ENCODE measurements at regions not wholly inside any gene's neighbourhood (a gene's known extent, or its start where the extent isn't known, plus 50 kb on each side); places are given as distances from the start of the nearest gene placed in this dataset.

DNA sequence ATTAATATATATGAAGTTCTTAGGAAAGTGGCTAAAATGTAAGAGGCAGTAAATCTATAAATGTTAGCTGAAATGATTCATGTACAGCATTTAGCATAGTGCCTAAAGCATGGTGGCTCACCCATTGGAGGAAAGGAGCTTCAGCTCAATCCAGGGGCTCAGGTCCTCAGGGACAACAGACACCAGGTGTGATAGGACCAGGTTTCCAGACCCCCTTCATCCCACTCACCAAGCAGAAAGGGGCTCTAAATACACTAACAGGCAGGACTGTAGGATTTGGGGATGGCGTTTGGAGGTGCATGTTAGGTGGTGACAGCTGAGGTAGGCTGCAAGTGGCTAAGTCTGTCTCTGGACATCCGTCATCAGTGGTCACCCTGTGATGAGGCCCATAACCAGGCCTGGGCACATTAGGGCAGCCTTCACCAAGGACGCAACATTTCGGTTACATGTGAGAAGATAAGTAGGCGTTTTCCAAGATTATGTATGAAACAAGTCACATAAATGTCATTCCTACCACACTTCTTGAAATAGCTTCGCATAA lies 233.1 kb downstream of the C1orf94 start:
- DNase-seq (ENCODE audit: low read depth) = no peak

- DNase-seq (ENCODE audit: low read depth) = no peak
Observed at GRCh38 chr1:34412598-34413370, 236.1 kb downstream of the C1orf94 start.

DNA sequence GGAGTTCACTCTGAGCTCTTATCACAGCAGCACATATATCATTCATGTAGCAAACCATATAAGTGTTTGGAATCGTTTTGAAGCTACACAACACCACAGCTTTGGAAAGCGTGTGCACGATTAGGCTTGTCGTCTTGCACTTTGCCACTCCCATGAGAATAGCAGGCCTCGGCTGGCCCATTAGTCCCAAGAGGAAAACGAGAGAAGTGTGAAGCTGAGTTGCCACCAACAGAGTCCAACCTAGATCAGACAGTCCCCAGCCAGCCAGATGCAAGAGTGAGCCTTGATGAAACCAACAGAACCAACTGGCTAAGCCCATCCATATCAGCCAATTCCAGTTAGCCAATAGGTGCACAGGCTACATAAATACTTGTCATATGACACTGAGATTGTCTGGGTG lies 238.4 kb downstream of the C1orf94 start:
- no peak for DNase-seq (ENCODE audit: low read depth)

- no peak for DNase-seq (ENCODE audit: low read depth)
Observed at GRCh38 chr1:34418166-34418565, 241.5 kb downstream of the C1orf94 start.

- no peak for DNase-seq (ENCODE audit: low read depth)
Observed at GRCh38 chr1:34419663-34420136, 243.0 kb downstream of the C1orf94 start.

DNA sequence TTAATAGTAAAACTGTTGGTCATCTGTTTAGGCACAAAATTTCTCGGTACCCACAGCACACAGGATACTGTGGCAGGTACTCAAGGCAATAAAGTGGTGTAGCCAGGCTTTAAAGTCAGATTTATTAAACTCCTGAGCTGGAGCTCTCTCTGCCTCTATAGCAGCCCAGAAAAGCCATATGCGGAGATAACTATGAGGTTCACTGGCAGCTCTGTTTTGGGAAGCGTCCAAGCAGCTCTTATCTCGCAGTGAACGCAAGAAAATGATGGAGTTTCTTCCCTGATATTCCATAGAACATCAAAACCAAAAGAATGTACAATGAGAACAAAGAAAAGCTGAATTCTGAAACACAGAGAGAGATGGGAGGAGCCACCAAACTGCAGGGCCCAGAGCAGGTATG lies 248.3 kb downstream of the C1orf94 start:
- DNase-seq (ENCODE audit: low read depth) = no peak

DNA sequence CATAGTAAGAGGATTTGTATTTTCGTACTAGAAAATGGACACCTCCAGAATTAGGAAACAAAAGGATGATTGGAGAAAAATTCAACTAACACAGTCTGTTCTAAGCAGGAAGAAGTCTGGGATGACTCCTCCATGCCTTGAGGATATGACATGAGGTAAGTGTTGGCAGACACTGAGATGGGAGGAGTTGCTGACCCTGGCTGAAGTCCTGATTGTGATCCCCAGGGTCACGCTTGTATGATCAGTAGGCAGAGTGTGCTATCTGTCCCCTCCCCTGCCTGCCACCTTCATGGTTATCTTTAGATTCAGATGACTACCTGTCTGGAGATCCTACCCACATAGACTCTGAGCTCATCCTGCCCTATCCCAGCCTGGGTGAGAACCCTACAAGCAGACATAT lies 249.1 kb downstream of the C1orf94 start:
- no peak for DNase-seq (ENCODE audit: low read depth)

DNA sequence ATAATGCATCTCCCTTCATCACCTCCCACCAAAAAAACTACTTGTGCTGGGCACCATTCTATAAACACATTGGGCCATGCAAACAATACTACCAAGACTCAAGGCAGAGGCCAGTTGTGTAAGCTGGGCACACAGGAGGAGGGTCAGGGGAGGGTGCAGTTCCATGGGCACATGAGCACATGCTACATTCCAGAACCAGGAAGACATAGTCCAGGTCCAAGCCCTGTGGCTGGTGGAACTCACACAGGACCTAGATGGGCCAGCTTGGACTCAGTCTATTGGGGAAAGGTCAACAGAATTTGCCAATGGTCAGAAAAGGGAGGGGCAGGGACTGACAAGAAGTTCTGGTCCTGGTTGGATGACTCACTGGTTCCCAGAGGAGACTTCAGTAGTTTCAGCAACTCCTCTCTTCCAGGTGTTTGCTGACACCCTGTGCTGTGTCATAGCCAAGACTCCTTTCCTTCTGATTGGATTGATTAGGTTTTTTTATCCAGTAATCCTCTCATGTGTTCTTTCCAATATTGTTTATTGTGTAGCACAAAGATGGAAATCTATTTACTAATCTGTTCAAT lies 249.7 kb downstream of the C1orf94 start:
- DNase-seq (ENCODE audit: low read depth) = no peak

GRCh38 chr1:34427170-34427569 lies 250.5 kb downstream of the C1orf94 start:
- DNase-seq (ENCODE audit: low read depth) = no peak

DNA sequence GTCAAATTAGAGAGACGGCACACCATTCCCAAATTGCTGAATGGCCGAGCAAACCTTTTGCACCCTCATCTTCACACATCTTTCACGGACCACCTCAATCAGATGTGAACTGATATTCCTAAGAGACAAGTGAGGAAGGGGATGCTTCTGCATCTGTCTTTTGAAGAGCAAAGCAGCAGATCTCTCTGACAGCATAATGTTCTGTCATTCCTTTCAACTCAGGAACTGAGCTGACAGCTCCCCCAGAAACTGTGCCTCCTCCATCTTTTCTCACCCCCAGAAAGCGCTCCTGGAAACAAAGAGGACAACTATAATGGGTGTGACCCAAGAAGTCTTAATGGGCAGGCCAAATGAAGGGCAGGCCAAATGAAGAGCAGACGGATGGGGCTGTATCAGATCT lies 256.4 kb downstream of the C1orf94 start:
- DNase-seq (ENCODE audit: low read depth) = no peak

DNA sequence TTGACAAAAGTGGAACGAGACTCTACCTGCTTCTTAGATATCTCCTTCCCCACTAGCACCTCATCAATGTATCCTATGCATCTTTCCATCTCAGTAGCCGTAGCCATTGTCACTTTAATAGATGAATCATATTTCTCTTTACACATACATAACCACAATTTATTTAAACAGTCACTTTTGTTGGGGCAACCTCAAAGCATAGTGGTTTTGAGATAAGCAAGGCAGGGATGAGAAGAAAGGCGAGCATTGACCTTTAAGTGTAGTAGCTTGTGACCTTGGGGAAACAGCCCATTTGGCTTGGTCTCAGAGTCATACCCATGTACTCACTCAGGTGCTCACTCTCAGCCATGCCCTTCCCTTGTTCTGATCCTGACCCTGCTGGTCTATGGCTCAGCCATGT lies 260.1 kb downstream of the C1orf94 start:
- DNase-seq (ENCODE audit: low read depth) = no peak

DNA sequence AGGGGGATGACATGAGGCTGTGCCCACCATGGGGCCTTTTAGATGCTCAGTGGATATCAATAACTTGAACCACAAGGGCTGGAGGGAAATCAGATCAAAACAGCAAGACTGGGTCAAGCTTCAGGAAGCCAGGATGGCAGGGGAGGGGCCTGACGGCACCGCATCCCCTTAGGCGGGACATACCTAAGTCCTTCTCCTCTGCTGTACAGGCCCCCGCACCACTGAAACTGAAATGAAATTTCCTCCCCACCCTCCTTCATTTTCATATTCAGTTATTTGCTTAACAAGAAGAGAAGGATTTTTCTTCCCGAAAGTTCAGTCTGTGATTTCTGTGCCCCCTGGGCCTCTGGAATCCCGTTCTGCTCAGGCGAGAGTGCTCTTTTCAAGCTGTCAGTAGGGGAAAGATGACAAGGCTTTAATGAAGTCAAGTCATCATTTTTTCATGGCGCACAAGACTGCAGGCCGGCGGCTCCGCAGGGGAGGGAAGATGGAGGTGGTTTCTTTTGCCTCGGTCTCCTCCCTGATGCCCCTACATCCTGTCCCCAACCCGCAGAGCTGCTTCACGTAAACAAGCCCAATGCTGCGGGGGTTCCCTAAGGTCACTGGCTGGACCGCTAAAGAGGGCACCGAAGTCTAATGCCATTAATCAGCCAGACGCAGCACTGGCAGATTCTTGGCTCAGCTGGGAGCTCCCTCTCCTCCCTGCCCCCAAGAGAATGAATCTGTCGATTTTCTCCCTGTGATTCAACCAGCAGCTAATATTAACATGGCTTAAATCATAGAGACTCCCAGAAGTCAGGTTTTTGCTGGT lies 264.8 kb downstream of the C1orf94 start:
- no peak for DNase-seq (ENCODE audit: low read depth)

GRCh38 chr1:34444516-34444915 lies 267.8 kb downstream of the C1orf94 start:
- DNase-seq (ENCODE audit: low read depth) = no peak

- DNase-seq (ENCODE audit: low read depth) = no peak
Observed at GRCh38 chr1:34450325-34450724, 273.6 kb downstream of the C1orf94 start.

GRCh38 chr1:34452451-34452850 lies 275.7 kb downstream of the C1orf94 start:
- no peak for DNase-seq (ENCODE audit: low read depth)

DNA sequence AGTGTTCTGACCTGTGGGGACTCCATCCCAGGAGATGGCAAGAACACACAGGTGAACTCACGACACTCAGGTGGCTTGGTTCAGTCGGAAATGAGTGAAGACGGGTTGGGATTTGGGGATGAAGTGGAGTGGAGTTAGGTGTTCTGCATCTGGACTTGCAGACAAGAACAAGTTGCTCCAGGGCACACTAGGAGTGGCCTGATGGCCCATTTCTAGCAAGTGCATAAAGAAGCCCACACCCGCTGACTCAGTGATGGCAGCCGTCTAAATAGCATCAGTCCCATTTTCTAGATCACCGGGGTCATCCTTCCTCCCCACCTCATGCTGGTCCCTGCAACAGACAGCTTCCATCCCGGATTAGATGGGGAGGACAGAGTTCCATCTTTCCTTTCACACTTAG lies 278.4 kb downstream of the C1orf94 start:
- DNase-seq (ENCODE audit: low read depth) = no peak

GRCh38 chr1:34460193-34460592 lies 283.5 kb downstream of the C1orf94 start:
- no peak for DNase-seq (ENCODE audit: low read depth)

DNA sequence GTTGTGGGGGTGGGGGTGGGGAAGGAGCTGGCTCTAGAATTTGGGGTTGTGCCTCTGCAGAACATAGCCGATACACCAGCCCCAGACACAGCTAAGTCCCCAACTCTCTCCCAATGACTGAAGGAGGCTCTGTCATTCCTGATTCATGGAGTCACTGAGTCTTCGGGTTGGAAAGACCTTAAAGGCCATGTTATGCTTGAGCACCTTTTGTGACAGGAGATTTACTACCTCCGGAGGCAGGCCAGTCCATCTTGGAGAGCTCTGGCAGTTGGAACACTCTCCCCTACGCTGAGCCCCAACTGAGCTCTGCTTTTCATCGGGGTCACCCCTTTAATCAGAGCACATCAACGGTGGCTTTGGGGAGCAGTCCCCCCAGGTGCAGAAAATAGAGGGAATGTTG lies 284.4 kb upstream of the GJB5 start:
- DNase-seq (ENCODE audit: low read depth) = no peak

DNA sequence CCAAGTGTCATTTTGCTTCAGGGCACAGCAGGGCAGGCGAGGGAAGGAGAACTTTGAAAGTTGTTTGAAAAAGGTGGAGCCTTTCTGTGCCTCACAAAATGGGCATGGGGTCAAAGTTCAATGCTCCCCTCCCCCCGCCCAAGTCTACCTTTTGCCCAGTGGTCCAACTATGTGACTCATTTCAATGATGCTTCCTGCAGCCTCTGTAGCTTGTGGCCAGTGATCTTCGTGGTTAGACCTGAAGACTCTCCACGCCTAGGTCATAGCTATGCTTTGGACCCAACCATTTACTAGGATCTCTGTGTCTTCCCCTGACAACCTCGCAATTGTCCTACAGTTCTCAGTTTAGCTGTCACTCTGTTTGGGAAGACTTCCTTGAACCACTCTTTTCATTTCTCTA lies 280.3 kb upstream of the GJB5 start:
- DNase-seq (ENCODE audit: low read depth) = no peak

DNA sequence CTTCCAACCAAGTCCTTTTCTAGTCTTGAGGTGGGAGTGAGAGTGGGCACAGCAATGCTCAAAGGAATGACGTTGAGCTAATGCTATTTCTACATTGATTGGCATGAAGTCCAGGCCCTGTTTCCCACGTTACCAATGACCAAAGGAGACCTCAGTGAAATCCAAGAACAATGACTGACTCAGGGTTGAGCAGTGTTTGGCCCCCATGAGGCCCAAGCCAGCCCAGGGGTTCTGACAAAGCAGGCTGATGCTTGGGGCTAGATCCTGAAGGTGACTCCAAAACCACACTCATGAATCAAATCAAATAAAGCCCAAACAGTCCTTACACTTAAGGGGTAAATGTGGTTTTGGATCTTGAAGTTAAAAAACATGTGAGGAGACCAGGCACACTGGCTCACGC lies 278.5 kb upstream of the GJB5 start:
- no peak for DNase-seq (ENCODE audit: low read depth)

DNA sequence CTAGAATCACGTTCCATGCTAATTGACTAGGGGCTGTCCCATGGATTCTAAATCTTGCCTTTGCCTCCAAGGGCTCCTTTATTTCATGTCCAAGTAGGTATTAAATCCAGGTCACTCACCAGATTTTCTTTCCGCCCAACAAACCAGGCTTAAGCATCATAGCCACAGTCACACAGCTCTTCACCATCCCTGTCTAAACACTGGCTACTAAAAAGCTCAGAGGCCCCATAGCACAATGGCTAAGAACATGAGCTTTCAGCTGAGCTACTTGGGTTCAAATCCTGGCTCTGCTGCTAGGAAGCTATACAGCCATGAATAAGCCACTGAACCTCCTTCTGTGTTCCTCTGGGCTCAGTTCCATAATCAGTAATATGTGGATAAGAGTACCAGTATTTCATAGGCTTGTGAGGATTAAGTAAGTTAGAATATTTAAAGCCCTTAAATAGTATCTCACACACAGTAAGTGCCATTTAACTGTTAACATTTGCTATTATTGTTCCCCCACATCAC lies 277.2 kb upstream of the GJB5 start:
- DNase-seq (ENCODE audit: low read depth) = no peak

GRCh38 chr1:34478515-34479076 lies 276.3 kb upstream of the GJB5 start:
- no peak for DNase-seq (ENCODE audit: low read depth)

Measured in HS-5 (cell line).